ENCODE measurements at regions not wholly inside any gene's neighbourhood (a gene's known extent, or its start where the extent isn't known, plus 50 kb on each side); places are given as distances from the start of the nearest gene placed in this dataset.

DNA sequence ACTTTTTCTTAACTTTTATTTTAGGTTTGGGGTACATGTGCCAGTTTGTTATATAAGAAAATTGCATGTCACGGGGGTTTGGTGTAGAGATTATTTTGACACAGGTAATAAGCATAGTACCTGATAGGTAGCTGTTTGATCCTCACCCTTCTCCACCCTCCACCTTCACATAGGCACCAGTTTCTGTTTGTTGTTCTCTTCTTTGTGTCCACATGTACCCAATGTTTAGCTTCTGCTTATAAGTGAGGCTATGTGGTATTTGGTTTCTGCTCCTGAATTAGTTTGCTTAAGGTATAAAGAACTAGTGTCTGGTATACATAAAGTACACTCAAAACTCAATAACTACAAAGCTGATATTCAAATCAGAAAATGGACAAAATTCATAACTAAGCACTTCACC is 654.6 kb upstream of the LINC00305 start:
- ATAC-seq (ENCODE audit: insufficient read depth, low read depth) = no peak
- H3K79me2 ChIP-seq (ENCODE audit: insufficient read depth, low read length) = no peaks in the 10 kb centered on the region
- H3K4me2 ChIP-seq (ENCODE audit: insufficient read depth, low read length) = no peak overlapping the region
- H3K27ac ChIP-seq (ENCODE audit: low read length) = no peak overlapping the region
- H3K4me3 ChIP-seq (ENCODE audit: low read depth in 1 of 2, low read length in 2 of 2) = no peak overlapping the region
- no peak overlapping the region for H3K9ac ChIP-seq (ENCODE audit: low read depth, low read length)
- no peaks in the 10 kb centered on the region for H3K4me1 ChIP-seq (ENCODE audit: insufficient read depth, low read length)
- no peaks in the 10 kb centered on the region for H3K36me3 ChIP-seq (ENCODE audit: insufficient read depth, low read length)
- TF ChIP-seq, protein P1, sequence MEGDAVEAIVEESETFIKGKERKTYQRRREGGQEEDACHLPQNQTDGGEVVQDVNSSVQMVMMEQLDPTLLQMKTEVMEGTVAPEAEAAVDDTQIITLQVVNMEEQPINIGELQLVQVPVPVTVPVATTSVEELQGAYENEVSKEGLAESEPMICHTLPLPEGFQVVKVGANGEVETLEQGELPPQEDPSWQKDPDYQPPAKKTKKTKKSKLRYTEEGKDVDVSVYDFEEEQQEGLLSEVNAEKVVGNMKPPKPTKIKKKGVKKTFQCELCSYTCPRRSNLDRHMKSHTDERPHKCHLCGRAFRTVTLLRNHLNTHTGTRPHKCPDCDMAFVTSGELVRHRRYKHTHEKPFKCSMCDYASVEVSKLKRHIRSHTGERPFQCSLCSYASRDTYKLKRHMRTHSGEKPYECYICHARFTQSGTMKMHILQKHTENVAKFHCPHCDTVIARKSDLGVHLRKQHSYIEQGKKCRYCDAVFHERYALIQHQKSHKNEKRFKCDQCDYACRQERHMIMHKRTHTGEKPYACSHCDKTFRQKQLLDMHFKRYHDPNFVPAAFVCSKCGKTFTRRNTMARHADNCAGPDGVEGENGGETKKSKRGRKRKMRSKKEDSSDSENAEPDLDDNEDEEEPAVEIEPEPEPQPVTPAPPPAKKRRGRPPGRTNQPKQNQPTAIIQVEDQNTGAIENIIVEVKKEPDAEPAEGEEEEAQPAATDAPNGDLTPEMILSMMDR (IDR thresholded peaks at IDR 0.05; ENCODE audit: borderline replicate concordance, extremely low read depth, low read length, poor library complexity, severe bottlenecking) = no peak
- TF ChIP-seq EZH2 (IDR thresholded peaks at IDR 0.05; ENCODE audit: borderline replicate concordance, low read depth, low read length, severe bottlenecking) = no peak
- H4K20me1 ChIP-seq (ENCODE audit: insufficient read depth, low read length) = no peaks in the 10 kb centered on the region
- no peak overlapping the region for H2AFZ ChIP-seq (ENCODE audit: low read depth, low read length)
- H3K27me3 ChIP-seq (ENCODE audit: insufficient read depth, low read length, poor library complexity) = no peaks in the 10 kb centered on the region
- DNase-seq = no peak
- no peaks in the 10 kb centered on the region for H3K9me3 ChIP-seq (ENCODE audit: insufficient read depth, low read length, severe bottlenecking)

DNA sequence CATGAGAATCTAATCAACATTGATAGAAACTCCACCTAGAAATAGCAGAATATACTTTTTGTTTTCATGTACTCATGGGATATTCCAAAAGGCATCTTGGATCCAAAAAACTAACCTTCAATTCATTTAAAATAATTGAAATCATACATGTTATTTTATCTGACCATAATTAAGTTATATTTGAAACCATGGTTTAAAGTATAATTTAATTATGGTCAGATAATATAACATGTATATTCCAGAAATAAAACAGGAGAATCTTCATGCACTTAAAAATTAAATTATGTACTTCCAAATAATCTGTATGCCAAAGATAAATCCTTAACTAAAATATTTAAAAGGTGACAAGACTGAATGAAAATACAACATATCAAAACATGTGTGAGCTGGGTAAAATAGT is 651.3 kb upstream of the LINC00305 start:
- DNase-seq (no peak), ATAC-seq (ENCODE audit: insufficient read depth, low read depth) (no peak)
- no peaks in the 10 kb centered on the region for H3K79me2 ChIP-seq (ENCODE audit: insufficient read depth, low read length)
- no peak overlapping the region for H3K9ac ChIP-seq (ENCODE audit: low read depth, low read length)
- H3K4me2 ChIP-seq (ENCODE audit: insufficient read depth, low read length) = no peak overlapping the region
- no peaks in the 10 kb centered on the region for H3K9me3 ChIP-seq (ENCODE audit: insufficient read depth, low read length, severe bottlenecking)
- no peaks in the 10 kb centered on the region for H3K27me3 ChIP-seq (ENCODE audit: insufficient read depth, low read length, poor library complexity)
- H3K4me3 ChIP-seq (ENCODE audit: low read depth in 1 of 2, low read length in 2 of 2) = no peak overlapping the region
- no peaks in the 10 kb centered on the region for H3K4me1 ChIP-seq (ENCODE audit: insufficient read depth, low read length)
- H3K36me3 ChIP-seq (ENCODE audit: insufficient read depth, low read length) = no peaks in the 10 kb centered on the region
- H4K20me1 ChIP-seq (ENCODE audit: insufficient read depth, low read length) = no peaks in the 10 kb centered on the region
- no peak for TF ChIP-seq EZH2 (IDR thresholded peaks at IDR 0.05; ENCODE audit: borderline replicate concordance, low read depth, low read length, severe bottlenecking)
- TF ChIP-seq, protein P1 (IDR thresholded peaks at IDR 0.05; ENCODE audit: borderline replicate concordance, extremely low read depth, low read length, poor library complexity, severe bottlenecking) = no peak
- no peak overlapping the region for H3K27ac ChIP-seq (ENCODE audit: low read length)
- no peak overlapping the region for H2AFZ ChIP-seq (ENCODE audit: low read depth, low read length)

DNA sequence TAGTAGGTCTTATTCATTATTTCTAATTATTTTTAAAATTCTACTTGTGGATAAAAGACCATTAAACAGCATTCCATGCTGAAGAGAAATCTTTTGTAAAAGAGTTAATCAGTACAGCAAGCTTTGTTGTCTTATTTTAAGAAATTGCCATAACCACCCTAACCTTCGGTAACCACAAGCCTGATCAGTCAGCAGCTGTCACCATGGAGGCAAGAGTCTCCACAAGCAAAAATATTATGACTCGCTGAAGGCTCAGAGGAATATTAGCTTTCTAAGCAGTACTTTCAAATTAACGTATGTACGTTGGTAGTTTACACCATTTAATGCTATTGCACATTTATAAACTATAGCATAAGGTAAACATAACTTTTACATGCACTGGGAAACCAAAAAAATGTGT is 650.5 kb upstream of the LINC00305 start:
- Histone ChIP-seq H3K9me3 (ENCODE audit: insufficient read depth, low read length, severe bottlenecking) (no peaks in the 10 kb centered on the region), H3K27me3 (ENCODE audit: insufficient read depth, low read length, poor library complexity) (no peaks in the 10 kb centered on the region), H3K4me1 (ENCODE audit: insufficient read depth, low read length) (no peaks in the 10 kb centered on the region), H3K36me3 (ENCODE audit: insufficient read depth, low read length) (no peaks in the 10 kb centered on the region), H3K9ac (ENCODE audit: low read depth, low read length) (no peak overlapping the region), H2AFZ (ENCODE audit: low read depth, low read length) (no peak overlapping the region), H3K79me2 (ENCODE audit: insufficient read depth, low read length) (no peaks in the 10 kb centered on the region), H3K4me2 (ENCODE audit: insufficient read depth, low read length) (no peak overlapping the region), H3K4me3 (ENCODE audit: low read depth in 1 of 2, low read length in 2 of 2) (no peak overlapping the region), H4K20me1 (ENCODE audit: insufficient read depth, low read length) (no peaks in the 10 kb centered on the region), H3K27ac (ENCODE audit: low read length) (no peak overlapping the region)
- DNase-seq = no peak
- ATAC-seq (ENCODE audit: insufficient read depth, low read depth) = no peak
- TF ChIP-seq, protein P1 (IDR thresholded peaks at IDR 0.05; ENCODE audit: borderline replicate concordance, extremely low read depth, low read length, poor library complexity, severe bottlenecking) = no peak
- TF ChIP-seq EZH2 (IDR thresholded peaks at IDR 0.05; ENCODE audit: borderline replicate concordance, low read depth, low read length, severe bottlenecking) = no peak

DNA sequence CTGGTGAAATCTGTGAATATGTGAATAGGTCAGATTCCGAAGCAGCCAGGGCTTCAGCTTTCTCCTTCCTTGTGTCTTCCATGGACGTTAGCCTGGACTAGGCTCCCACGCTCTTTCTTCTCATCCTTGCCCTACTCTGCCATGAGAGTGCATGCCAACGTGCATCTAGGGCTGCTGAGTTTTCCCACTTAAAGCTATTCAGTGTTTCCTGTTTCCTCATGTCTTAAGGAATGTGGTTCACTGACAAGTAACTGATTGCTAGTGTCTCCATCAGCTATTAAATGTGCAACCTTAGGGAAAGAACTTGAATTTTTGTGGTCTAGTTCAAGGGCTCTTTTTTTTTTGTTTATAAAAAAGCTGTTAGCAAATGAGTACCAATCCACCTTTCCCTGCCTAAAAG is 642.3 kb upstream of the LINC00305 start:
- Histone ChIP-seq H3K27me3 (ENCODE audit: insufficient read depth, low read length, poor library complexity) (no peaks in the 10 kb centered on the region), H3K9me3 (ENCODE audit: insufficient read depth, low read length, severe bottlenecking) (no peaks in the 10 kb centered on the region), H3K27ac (ENCODE audit: low read length) (no peak overlapping the region), H3K36me3 (ENCODE audit: insufficient read depth, low read length) (no peaks in the 10 kb centered on the region), H2AFZ (ENCODE audit: low read depth, low read length) (no peak overlapping the region), H4K20me1 (ENCODE audit: insufficient read depth, low read length) (no peaks in the 10 kb centered on the region), H3K4me3 (ENCODE audit: low read depth in 1 of 2, low read length in 2 of 2) (no peak overlapping the region), H3K4me2 (ENCODE audit: insufficient read depth, low read length) (no peak overlapping the region), H3K9ac (ENCODE audit: low read depth, low read length) (no peak overlapping the region), H3K4me1 (ENCODE audit: insufficient read depth, low read length) (no peaks in the 10 kb centered on the region), H3K79me2 (ENCODE audit: insufficient read depth, low read length) (no peaks in the 10 kb centered on the region)
- ATAC-seq (ENCODE audit: insufficient read depth, low read depth) (no peak), DNase-seq (no peak)
- no peak for TF ChIP-seq EZH2 (IDR thresholded peaks at IDR 0.05; ENCODE audit: borderline replicate concordance, low read depth, low read length, severe bottlenecking)
- TF ChIP-seq, protein P1 (IDR thresholded peaks at IDR 0.05; ENCODE audit: borderline replicate concordance, extremely low read depth, low read length, poor library complexity, severe bottlenecking) = no peak

Measured in DND-41 (cell line).